H1 (cell line): ENCODE measurements at regions not wholly inside any gene's neighbourhood (a gene's known extent, or its start where the extent isn't known, plus 50 kb on each side); places are given as distances from the start of the nearest gene placed in this dataset.
A peak's percentile ranks its signal among the peaks of the same experiment; 100 is the strongest.

Source experiments
- CTCF ChIA-PET: fragments of 300-600 bp; sonication (Branson Sonifier 250); formaldehyde crosslinking; loops from one replicate; lab custom pipeline; 2021; ENCODE audit not compliant: partially characterized antibody; lab: Charles Lee
- POLR2A ChIA-PET: fragments of 300-600 bp; sonication (Branson Sonifier 250); formaldehyde crosslinking; loops from one replicate; lab custom pipeline; 2021; ENCODE audit warnings: inconsistent platforms; ENCODE audit not compliant: partially characterized antibody; lab: Charles Lee
- DNase-seq, 2 experiments: peaks; one replicate each; pipeline versions ENCODE4 v3.0.0 to v3.0.0-alpha.2; 2010 to 2022; ENCODE audit warnings: low spot score in 2 of 2, low read depth in 1 of 2, mixed read lengths in 1 of 2
- FAIRE-seq: peaks from 2 replicates; lab custom pipeline; 2011; peaks lifted over from hg19 to GRCh38; lab: Jason Lieb, UNC
- H2AFZ ChIP-seq: 2 replicates; pipeline ENCODE4 v1.8.1; 2012; ENCODE audit warnings: low read length, inconsistent platforms
- H2AK5ac ChIP-seq: 2 replicates; pipeline ENCODE4 v1.6.1; 2013; ENCODE audit warnings: low read depth, low read length
- H2BK120ac ChIP-seq: replicated peaks from 2 replicates; pipeline ENCODE3; 2013; ENCODE audit warnings: low read depth, low read length, inconsistent platforms
- H2BK12ac ChIP-seq: 2 replicates; pipeline ENCODE4 v1.6.1; 2013; ENCODE audit warnings: low read depth, low read length
- H2BK15ac ChIP-seq: 2 replicates; pipeline ENCODE4 v1.6.1; 2013; ENCODE audit warnings: low read length
- H2BK20ac ChIP-seq: 2 replicates; pipeline ENCODE4 v1.6.1; 2013; ENCODE audit warnings: low read length
- H2BK5ac ChIP-seq: 2 replicates; pipeline ENCODE4 v1.6.1; 2013; ENCODE audit warnings: low read depth, low read length
- H3K14ac ChIP-seq: 2 replicates; pipeline ENCODE4 v1.6.1; 2013; ENCODE audit warnings: inconsistent platforms; ENCODE audit not compliant: insufficient read length
- H3K18ac ChIP-seq: 2 replicates; pipeline ENCODE4 v1.6.1; 2013; ENCODE audit warnings: low read length; ENCODE audit errors: extremely low read depth
- H3K23ac ChIP-seq: 2 replicates; pipeline ENCODE4 v1.6.1; 2013; ENCODE audit warnings: inconsistent platforms; ENCODE audit not compliant: insufficient read length
- H3K23me2 ChIP-seq: 2 replicates; pipeline ENCODE4 v1.6.1; 2013; ENCODE audit warnings: low read depth, low read length
- H3K27ac ChIP-seq: 2 replicates; pipeline ENCODE4 v1.6.1; 2011; ENCODE audit warnings: low read depth, low read length, inconsistent platforms
- H3K27me3 ChIP-seq, 4 experiments: replicated peaks in 1 of 4; 1 replicate in 1 of 4; 2 replicates in 3 of 4; pipeline versions ENCODE4 v1.6.1 to v1.8.1; 2011 to 2013; ENCODE audit warnings: low read length in 3 of 4, mild to moderate bottlenecking in 3 of 4, inconsistent platforms in 2 of 4, mixed read lengths in 2 of 4, moderate library complexity in 1 of 4; ENCODE audit not compliant: control insufficient read depth in 3 of 4, insufficient read depth in 3 of 4; ENCODE audit errors: extremely low read depth in 1 of 4
- H3K36me3 ChIP-seq, 4 experiments: 2 replicates each; pipeline versions ENCODE4 v1.6.1 to v1.8.1; 2011 to 2013; ENCODE audit warnings: mild to moderate bottlenecking in 4 of 4, low read length in 3 of 4, moderate library complexity in 2 of 4, control low read depth in 1 of 4, inconsistent platforms in 1 of 4; ENCODE audit not compliant: insufficient read depth in 4 of 4, control insufficient read depth in 2 of 4
- H3K4ac ChIP-seq: replicated peaks from 2 replicates; pipeline ENCODE3; 2013; ENCODE audit warnings: low read length, low read depth, mixed read lengths, inconsistent platforms; ENCODE audit not compliant: insufficient read length
- H3K4me1 ChIP-seq, 4 experiments: replicated peaks in 1 of 4; 1 replicate in 1 of 4; 2 replicates in 3 of 4; pipeline versions ENCODE4 v1.6.1 to v1.8.1; 2011 to 2013; ENCODE audit warnings: low read length in 3 of 4, inconsistent platforms in 2 of 4, mixed read lengths in 1 of 4; ENCODE audit not compliant: insufficient read depth in 4 of 4, control insufficient read depth in 3 of 4
- H3K4me2 ChIP-seq, 2 experiments: 2 replicates each; pipeline versions ENCODE4 v1.6.1 to v1.8.1; 2011 to 2013; ENCODE audit warnings: low read depth in 2 of 2, low read length in 2 of 2, control low read depth in 1 of 2, inconsistent platforms in 1 of 2, mild to moderate bottlenecking in 1 of 2; ENCODE audit not compliant: insufficient read depth in 1 of 2
- H3K4me3 ChIP-seq, 4 experiments: fragments of 200-600, 300-600 bp in 1 of 4; sonication (generic), shearing (Covaris generic), sonication (Bioruptor Twin) in 1 of 4; 2 replicates each; pipeline versions ENCODE4 v1.5.1 to v1.8.1; 2011 to 2016; ENCODE audit warnings: low read length in 4 of 4, low read depth in 3 of 4, control low read depth in 2 of 4, inconsistent platforms in 2 of 4, mild to moderate bottlenecking in 2 of 4, mixed read lengths in 1 of 4, moderate library complexity in 1 of 4; ENCODE audit not compliant: insufficient read depth in 2 of 4; ENCODE audit errors: extremely low read depth in 1 of 4
- H3K56ac ChIP-seq: replicated peaks from 2 replicates; pipeline ENCODE3; 2013; ENCODE audit warnings: low read depth, mild to moderate bottlenecking, mixed read lengths, low read length, inconsistent platforms; ENCODE audit not compliant: insufficient read length
- H3K79me1 ChIP-seq: 2 replicates; pipeline ENCODE4 v1.6.1; 2013; ENCODE audit warnings: low read depth, low read length, control low read depth
- H3K79me2 ChIP-seq, 2 experiments: 2 replicates each; pipeline versions ENCODE4 v1.6.1 to v1.8.1; 2012 to 2013; ENCODE audit warnings: low read length in 2 of 2, mild to moderate bottlenecking in 2 of 2, inconsistent platforms in 1 of 2; ENCODE audit not compliant: insufficient read depth in 2 of 2, control insufficient read depth in 1 of 2
- H3K9ac ChIP-seq, 4 experiments: replicated peaks in 1 of 4; 1 replicate in 1 of 4; 2 replicates in 3 of 4; pipeline versions ENCODE4 v1.6.1 to v1.8.1; 2011 to 2013; ENCODE audit warnings: low read depth in 3 of 4, low read length in 3 of 4, control low read depth in 2 of 4, mild to moderate bottlenecking in 2 of 4, moderate library complexity in 2 of 4, inconsistent platforms in 1 of 4; ENCODE audit errors: extremely low read depth in 1 of 4
- H3K9me3 ChIP-seq, 2 experiments: 2 replicates each; pipeline versions ENCODE4 v1.6.1 to v1.8.1; 2012 to 2013; ENCODE audit warnings: mild to moderate bottlenecking in 2 of 2, moderate library complexity in 2 of 2, control low read depth in 1 of 2, inconsistent platforms in 1 of 2, low read depth in 1 of 2, low read length in 1 of 2, mixed read lengths in 1 of 2; ENCODE audit not compliant: insufficient read depth in 2 of 2
- H4K20me1 ChIP-seq, 2 experiments: replicated peaks in 1 of 2; 2 replicates each; pipeline versions ENCODE3 to v1.8.1; 2011 to 2013; ENCODE audit warnings: inconsistent platforms in 2 of 2, low read length in 2 of 2, mild to moderate bottlenecking in 1 of 2; ENCODE audit not compliant: insufficient read depth in 2 of 2, control insufficient read depth in 1 of 2
- H4K5ac ChIP-seq: 2 replicates; pipeline ENCODE4 v1.6.1; 2013; ENCODE audit warnings: low read length, low read depth, mixed read lengths, inconsistent platforms; ENCODE audit not compliant: insufficient read length
- H4K8ac ChIP-seq: 2 replicates; pipeline ENCODE4 v1.8.0; 2013; ENCODE audit warnings: mild to moderate bottlenecking, moderate library complexity, low read length, inconsistent platforms; ENCODE audit not compliant: insufficient read depth; ENCODE audit errors: extremely low read depth
- H4K91ac ChIP-seq: replicated peaks from 2 replicates; pipeline ENCODE3; 2013; ENCODE audit warnings: low read length, mixed read lengths, inconsistent platforms; ENCODE audit not compliant: insufficient read length
- BACH1 ChIP-seq: IDR thresholded peaks from 2 replicates; pipeline ENCODE4 v1.6.1; 2012; ENCODE audit warnings: low read length, improper control_type of control experiment
- BCL11A ChIP-seq, 2 experiments: IDR thresholded peaks; one replicate each; pipeline ENCODE4 v1.6.1; 2011; ENCODE audit warnings: low read depth in 2 of 2, low read length in 2 of 2, mild to moderate bottlenecking in 2 of 2
- BRCA1 ChIP-seq: IDR thresholded peaks from 2 replicates; pipeline ENCODE4 v1.6.1; 2012; ENCODE audit warnings: low read depth, low read length, improper control_type of control experiment
- CBX8 ChIP-seq: fragments of 300-800, 300-1000 bp; sonication (generic); IDR thresholded peaks from 2 replicates; pipeline ENCODE4 v1.7.1; 2016; ENCODE audit warnings: low read depth, low read length, borderline replicate concordance
- CHD1 ChIP-seq: IDR thresholded peaks from 2 replicates; pipeline ENCODE4 v1.6.1; 2012; ENCODE audit warnings: low read depth, low read length, improper control_type of control experiment
- CTCF ChIP-seq, 3 experiments: IDR thresholded peaks; 1 replicate in 2 of 3; 2 replicates in 1 of 3; pipeline versions ENCODE4 v1.5.1 to v1.6.1; 2011; ENCODE audit warnings: low read length in 3 of 3, mild to moderate bottlenecking in 3 of 3, inconsistent platforms in 2 of 3, low read depth in 1 of 3, moderate library complexity in 1 of 3; ENCODE audit not compliant: insufficient read depth in 1 of 3; ENCODE audit errors: control extremely low read depth in 1 of 3
- POLR2A ChIP-seq, 2 experiments: IDR thresholded peaks; 1 replicate in 1 of 2; 2 replicates in 1 of 2; pipeline ENCODE4 v1.6.1; 2011; ENCODE audit warnings: low read depth in 2 of 2, low read length in 2 of 2, mild to moderate bottlenecking in 2 of 2; ENCODE audit errors: control extremely low read depth in 1 of 2
- POLR2AphosphoS5 ChIP-seq: IDR thresholded peaks from 2 replicates; pipeline ENCODE4 v1.6.1; 2011; ENCODE audit warnings: low read depth, low read length
- POU5F1 ChIP-seq: IDR thresholded peaks from 2 replicates; pipeline ENCODE4 v1.6.1; 2011; ENCODE audit warnings: low read depth, mild to moderate bottlenecking, low read length, moderate library complexity
- RXRA ChIP-seq: IDR thresholded peaks from 2 replicates; pipeline ENCODE4 v1.6.1; 2011; ENCODE audit warnings: low read depth, mild to moderate bottlenecking, low read length, moderate library complexity; ENCODE audit not compliant: insufficient read depth
- SUZ12 ChIP-seq: fragments of 200-600 bp; sonication (generic); IDR thresholded peaks from 2 replicates; pipeline ENCODE4 v1.6.1; 2012; ENCODE audit warnings: mild to moderate bottlenecking, inconsistent platforms, low read length, moderate library complexity, mixed read lengths
- TCF12 ChIP-seq: IDR thresholded peaks from 2 replicates; pipeline ENCODE4 v1.6.1; 2011; ENCODE audit warnings: low read depth, mild to moderate bottlenecking, low read length
- TEAD4 ChIP-seq: IDR thresholded peaks from 2 replicates; pipeline ENCODE4 v1.6.1; 2012; ENCODE audit warnings: low read depth, low read length, inconsistent platforms, mixed read lengths
- WGBS, 2 experiments: shearing (Covaris generic) in 1 of 2; methylation state at CpG; one replicate each; pipeline versions ENCODE4 v1.1.6 to v1.1.7; 2013 to 2015; ENCODE audit warnings: low lambda C conversion rate in 2 of 2, mixed read lengths in 2 of 2, inconsistent platforms in 1 of 2, low coverage in 1 of 2, missing lambda C conversion rate in 1 of 2; ENCODE audit not compliant: insufficient replicate concordance in 2 of 2, insufficient coverage in 1 of 2, insufficient read length in 1 of 2; ENCODE audit errors: extremely low coverage in 1 of 2, missing lambda C conversion rate in 1 of 2; 5-methylcytosine and 5-hydroxymethylcytosine counted together

GRCh38 chr10:2886662-2887061 is 180.7 kb upstream of the PFKP start:
- H2AK5ac ChIP-seq, result no peak overlapping the region
- no peak for DNase-seq
- no peaks in the 10 kb centered on the region for H3K4me1 ChIP-seq
- no peak overlapping the region for H4K5ac ChIP-seq
- H3K4me3 ChIP-seq, result no peak overlapping the region
- no peak overlapping the region for H2BK5ac ChIP-seq
- no peaks in the 10 kb centered on the region for H3K79me1 ChIP-seq
- no peak overlapping the region for H3K9ac ChIP-seq
- no peak for FAIRE-seq
- POLR2A ChIA-PET, result no interaction called here
- CTCF ChIA-PET, result interaction anchor here (1.3 to 4.2 kb wide), 3 partner anchors 14 to 157 kb away, joined by 6 to 17 read pairs (median 14); no protein-coding TSS in a partner anchor
- no peak overlapping the region for H4K8ac ChIP-seq
- no peak overlapping the region for H4K91ac ChIP-seq
- H3K27ac ChIP-seq, result no peak overlapping the region
- H2BK20ac ChIP-seq, result no peak overlapping the region
- H2BK120ac ChIP-seq, result no peak overlapping the region
- H2BK15ac ChIP-seq, result no peak overlapping the region
- 0 out of 2 replicates have a peak overlapping the region, but pooled peaks have one; percentile 40 for H2AFZ ChIP-seq
- H3K27me3 ChIP-seq, result no peaks in the 10 kb centered on the region; a peak in 1 of 7 replicates
- no peak overlapping the region for H3K56ac ChIP-seq
- no peak overlapping the region for H3K14ac ChIP-seq
- no peaks in the 10 kb centered on the region for H3K23me2 ChIP-seq
- H3K4ac ChIP-seq, result no peak overlapping the region
- no peaks in the 10 kb centered on the region for H3K79me2 ChIP-seq
- 95% methylated on average over 7 of the region's 12 CpGs; no CpG with 5 or more reads in 1 of the 2 experiments for WGBS, 2 experiments
- H3K4me2 ChIP-seq, result no peak overlapping the region
- no peaks in the 10 kb centered on the region for H3K36me3 ChIP-seq
- H4K20me1 ChIP-seq, result peaks cover 0 to 1% of the 10 kb centered on the region in 2 experiments
- no peak overlapping the region for H3K23ac ChIP-seq
- no peaks in the 10 kb centered on the region for H3K9me3 ChIP-seq
- no peak overlapping the region for H2BK12ac ChIP-seq
- H3K18ac ChIP-seq, result no peak overlapping the region
- TF ChIP-seq RXRA (no peak), POU5F1 (no peak), BCL11A (IDR thresholded peaks at IDR 0.05; ENCODE audit: low read depth in 2 of 2, low read length in 2 of 2) (no peak), CHD1 (no peak), POLR2A (IDR thresholded peaks at IDR 0.05; ENCODE audit: control extremely low read depth in 1 of 2, low read depth in 2 of 2, low read length in 2 of 2) (no peak), BACH1 (no peak), BRCA1 (no peak), TEAD4 (no peak), CBX8 (no peak), TCF12 (no peak), POLR2AphosphoS5 (no peak), CTCF (IDR thresholded peaks at IDR 0.05; ENCODE audit: control extremely low read depth in 1 of 3, insufficient read depth in 1 of 3, low read depth in 1 of 3, low read length in 3 of 3) (no peak), SUZ12 (no peak)
